GM23338 (cell line): ENCODE measurements at regions not wholly inside any gene's neighbourhood (a gene's known extent, or its start where the extent isn't known, plus 50 kb on each side); places are given as distances from the start of the nearest gene placed in this dataset.

Source experiments
- CREB1 ChIP-seq: fragments of 250-450 bp; sonication (Bioruptor Pico); IDR thresholded peaks from 2 replicates; pipeline ENCODE4 v1.5.0; 2020; ENCODE audit warnings: low read depth, mild to moderate bottlenecking, moderate library complexity
- CTCF ChIP-seq, 2 experiments: fragments of 200-600 bp in 1 of 2; sonication (generic) in 1 of 2; conservative IDR thresholded peaks; 2 replicates each; pipeline versions ENCODE4 v1.5.1 to v1.6.1; 2016 to 2017; ENCODE audit warnings: antibody characterized with exemption in 2 of 2, low read depth in 2 of 2, mild to moderate bottlenecking in 2 of 2, moderate library complexity in 1 of 2
- EZH2 ChIP-seq: fragments of 200-600 bp; sonication (generic); IDR thresholded peaks from one replicate; pipeline ENCODE4 v1.8.0; 2017; ENCODE audit warnings: antibody characterized with exemption, mild to moderate bottlenecking, low read depth; ENCODE audit not compliant: unreplicated experiment
- EZH2phosphoT487 ChIP-seq: fragments of 200-600 bp; sonication (generic); IDR thresholded peaks from one replicate; pipeline ENCODE4 v1.8.1; 2018; ENCODE audit warnings: antibody characterized with exemption; ENCODE audit not compliant: unreplicated experiment
- JUNB ChIP-seq: IDR thresholded peaks from one replicate; pipeline ENCODE4 v1.6.1; 2016; ENCODE audit warnings: antibody characterized with exemption; ENCODE audit not compliant: unreplicated experiment
- NANOG ChIP-seq: IDR thresholded peaks from 2 replicates; pipeline ENCODE4 v1.6.1; 2016; ENCODE audit warnings: antibody characterized with exemption, borderline replicate concordance
- POLR2AphosphoS5 ChIP-seq: IDR thresholded peaks from 2 replicates; pipeline ENCODE4 v1.6.1; 2016; ENCODE audit warnings: antibody characterized with exemption, low read depth
- STAT1 ChIP-seq: IDR thresholded peaks from one replicate; pipeline ENCODE4 v1.6.1; 2016; ENCODE audit warnings: antibody characterized with exemption; ENCODE audit not compliant: unreplicated experiment
- TF ChIP-seq, protein P1 (sequence below): IDR thresholded peaks from one replicate; pipeline ENCODE4 v1.6.1; 2018; ENCODE audit warnings: antibody characterized with exemption; ENCODE audit not compliant: unreplicated experiment

DNA sequence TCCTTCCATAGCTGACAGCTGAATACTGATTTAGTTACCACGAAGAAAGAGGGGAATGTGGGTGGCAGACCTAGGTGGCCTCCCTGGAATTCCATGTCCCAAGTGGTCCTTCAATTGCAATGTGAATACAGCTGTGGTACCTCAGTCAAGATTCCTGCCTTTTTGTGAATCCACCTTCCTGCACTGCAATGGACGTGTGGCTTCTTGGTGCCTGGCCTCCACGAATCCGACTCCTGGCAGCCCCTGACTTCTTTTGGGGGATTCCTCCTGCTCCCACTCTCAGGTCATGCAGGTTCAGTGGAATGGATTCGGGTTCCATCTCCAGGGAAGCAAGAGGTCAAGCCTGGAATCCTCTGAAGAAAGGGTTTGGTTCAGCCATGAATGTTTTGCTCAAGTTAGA is 117.8 kb downstream of the DACT2 start:
- TF ChIP-seq CTCF (conservative IDR thresholded peaks at IDR 0.05; ENCODE audit: low read depth in 2 of 2) (no peak), POLR2AphosphoS5 (no peak), EZH2 (no peak), CREB1 (no peak), JUNB (no peak), NANOG (no peak), EZH2phosphoT487 (no peak), STAT1 (no peak)
- TF ChIP-seq, protein P1, sequence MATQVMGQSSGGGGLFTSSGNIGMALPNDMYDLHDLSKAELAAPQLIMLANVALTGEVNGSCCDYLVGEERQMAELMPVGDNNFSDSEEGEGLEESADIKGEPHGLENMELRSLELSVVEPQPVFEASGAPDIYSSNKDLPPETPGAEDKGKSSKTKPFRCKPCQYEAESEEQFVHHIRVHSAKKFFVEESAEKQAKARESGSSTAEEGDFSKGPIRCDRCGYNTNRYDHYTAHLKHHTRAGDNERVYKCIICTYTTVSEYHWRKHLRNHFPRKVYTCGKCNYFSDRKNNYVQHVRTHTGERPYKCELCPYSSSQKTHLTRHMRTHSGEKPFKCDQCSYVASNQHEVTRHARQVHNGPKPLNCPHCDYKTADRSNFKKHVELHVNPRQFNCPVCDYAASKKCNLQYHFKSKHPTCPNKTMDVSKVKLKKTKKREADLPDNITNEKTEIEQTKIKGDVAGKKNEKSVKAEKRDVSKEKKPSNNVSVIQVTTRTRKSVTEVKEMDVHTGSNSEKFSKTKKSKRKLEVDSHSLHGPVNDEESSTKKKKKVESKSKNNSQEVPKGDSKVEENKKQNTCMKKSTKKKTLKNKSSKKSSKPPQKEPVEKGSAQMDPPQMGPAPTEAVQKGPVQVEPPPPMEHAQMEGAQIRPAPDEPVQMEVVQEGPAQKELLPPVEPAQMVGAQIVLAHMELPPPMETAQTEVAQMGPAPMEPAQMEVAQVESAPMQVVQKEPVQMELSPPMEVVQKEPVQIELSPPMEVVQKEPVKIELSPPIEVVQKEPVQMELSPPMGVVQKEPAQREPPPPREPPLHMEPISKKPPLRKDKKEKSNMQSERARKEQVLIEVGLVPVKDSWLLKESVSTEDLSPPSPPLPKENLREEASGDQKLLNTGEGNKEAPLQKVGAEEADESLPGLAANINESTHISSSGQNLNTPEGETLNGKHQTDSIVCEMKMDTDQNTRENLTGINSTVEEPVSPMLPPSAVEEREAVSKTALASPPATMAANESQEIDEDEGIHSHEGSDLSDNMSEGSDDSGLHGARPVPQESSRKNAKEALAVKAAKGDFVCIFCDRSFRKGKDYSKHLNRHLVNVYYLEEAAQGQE: no peak
